ENCODE measurements at regions not wholly inside any gene's neighbourhood (a gene's known extent, or its start where the extent isn't known, plus 50 kb on each side); places are given as distances from the start of the nearest gene placed in this dataset.
"Not testable (repeated sequence)": the region's sequence is repeated elsewhere in the genome, so short reads cannot be mapped to it uniquely, and the experiment has no call there.

GRCh38 chr2:35463805-35464596, 891.6 kb upstream of the CRIM1 start:
- TF ChIP-seq ZNF274 (IDR thresholded peaks at IDR 0.05; ENCODE audit: low read depth, low read length): no peak
- no peak overlapping the region for H3K4me3 ChIP-seq (ENCODE audit: low read length)

GRCh38 chr2:35462226-35462998, 893.2 kb upstream of the CRIM1 start:
- H3K4me3 ChIP-seq (ENCODE audit: low read length): no peak overlapping the region

GRCh38 chr2:35461406-35461805, 894.2 kb upstream of the CRIM1 start:
- TF ChIP-seq ZNF274 (IDR thresholded peaks at IDR 0.05; ENCODE audit: low read depth, low read length): no peak
- H3K4me3 ChIP-seq (ENCODE audit: low read length): no peak overlapping the region

More at GRCh38 chr2:35462226-35462998, 893.2 kb upstream of the CRIM1 start:
- no peak for TF ChIP-seq ZNF274 (IDR thresholded peaks at IDR 0.05; ENCODE audit: low read depth, low read length)

- TF ChIP-seq ZNF274 (IDR thresholded peaks at IDR 0.05; ENCODE audit: low read depth, low read length): no peak
- H3K4me3 ChIP-seq (ENCODE audit: low read length): no peak overlapping the region
These were observed 900.5 kb upstream of the CRIM1 start for GRCh38 chr2:35454966-35455638.

- H3K4me3 ChIP-seq (ENCODE audit: low read length): no peak overlapping the region
- TF ChIP-seq ZNF274 (IDR thresholded peaks at IDR 0.05; ENCODE audit: low read depth, low read length): no peak
These were observed 907.8 kb upstream of the CRIM1 start for GRCh38 chr2:35447821-35448220.

- no peak overlapping the region for H3K4me3 ChIP-seq (ENCODE audit: low read length)
- TF ChIP-seq ZNF274 (IDR thresholded peaks at IDR 0.05; ENCODE audit: low read depth, low read length): no peak
These were observed 908.4 kb upstream of the CRIM1 start for GRCh38 chr2:35447215-35447614.

- TF ChIP-seq ZNF274 (IDR thresholded peaks at IDR 0.05; ENCODE audit: low read depth, low read length): no peak
These were observed 912.5 kb upstream of the CRIM1 start for GRCh38 chr2:35443087-35443486.

GRCh38 chr2:35441575-35441974, 914.0 kb upstream of the CRIM1 start:
- not testable (repeated sequence) for H3K4me3 ChIP-seq (ENCODE audit: low read length)

More at GRCh38 chr2:35443087-35443486, 912.5 kb upstream of the CRIM1 start:
- no peak overlapping the region for H3K4me3 ChIP-seq (ENCODE audit: low read length)

GRCh38 chr2:35440308-35440707, 915.3 kb upstream of the CRIM1 start:
- H3K4me3 ChIP-seq (ENCODE audit: low read length): not testable (repeated sequence)

GRCh38 chr2:35436893-35437292, 918.7 kb upstream of the CRIM1 start:
- H3K4me3 ChIP-seq (ENCODE audit: low read length): not testable (repeated sequence)

GRCh38 chr2:35428548-35428947, 927.0 kb upstream of the CRIM1 start:
- no peak for TF ChIP-seq ZNF274 (IDR thresholded peaks at IDR 0.05; ENCODE audit: low read depth, low read length)
- no peak overlapping the region for H3K4me3 ChIP-seq (ENCODE audit: low read length)

- TF ChIP-seq ZNF274 (IDR thresholded peaks at IDR 0.05; ENCODE audit: low read depth, low read length): no peak
- no peak overlapping the region for H3K4me3 ChIP-seq (ENCODE audit: low read length)
These were observed 934.1 kb upstream of the CRIM1 start for GRCh38 chr2:35421485-35421884.

GRCh38 chr2:35417293-35417692, 938.3 kb upstream of the CRIM1 start:
- no peak overlapping the region for H3K4me3 ChIP-seq (ENCODE audit: low read length)
- TF ChIP-seq ZNF274 (IDR thresholded peaks at IDR 0.05; ENCODE audit: low read depth, low read length): no peak

- TF ChIP-seq ZNF274 (IDR thresholded peaks at IDR 0.05; ENCODE audit: low read depth, low read length): no peak
These were observed 939.0 kb upstream of the CRIM1 start for GRCh38 chr2:35416391-35417140.

More at GRCh38 chr2:35416391-35417140, 939.0 kb upstream of the CRIM1 start:
- no peak overlapping the region for H3K4me3 ChIP-seq (ENCODE audit: low read length)

All from GM08714 (cell line).